Lower leg skin (tissue), 3 donors: ENCODE measurements at regions not wholly inside any gene's neighbourhood (a gene's known extent, or its start where the extent isn't known, plus 50 kb on each side); places are given as distances from the start of the nearest gene placed in this dataset.

ENCODE experiments used
- POLR2A ChIP-seq, 2 donors: fragments of 450-650 bp; IDR thresholded peaks; one replicate each; pipeline ENCODE4 v1.6.1; 2016 to 2017; ENCODE audit warnings: antibody characterized with exemption in 2 of 2, mild to moderate bottlenecking in 1 of 2, moderate library complexity in 1 of 2
- TF ChIP-seq, protein P1 (sequence below), 3 donors: fragments of 450-650 bp; IDR thresholded peaks; one replicate each; pipeline ENCODE4 v1.5.1; 2016; ENCODE audit warnings: antibody characterized with exemption in 3 of 3, mild to moderate bottlenecking in 3 of 3, moderate library complexity in 2 of 3

DNA sequence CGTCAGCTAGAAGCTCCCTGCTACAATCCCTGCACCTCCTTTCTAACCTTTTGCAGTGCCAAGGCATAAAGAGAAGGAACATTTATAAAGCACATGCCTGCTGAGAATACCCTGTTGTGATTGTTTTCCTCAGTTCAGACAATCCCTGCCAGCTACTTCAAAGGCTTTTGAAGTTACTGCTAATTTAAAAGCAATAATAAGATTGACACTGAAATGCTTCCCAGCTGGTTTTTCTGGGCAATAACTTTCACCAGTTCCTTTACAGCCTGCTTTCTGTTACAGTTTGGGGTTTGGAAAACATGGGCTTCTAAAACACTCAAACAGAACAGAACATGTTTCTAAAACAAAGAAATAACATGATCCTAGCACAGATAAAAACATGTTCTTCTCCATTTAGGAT, 232.3 kb upstream of the CPEB2 start:
- no peak for TF ChIP-seq POLR2A (IDR thresholded peaks at IDR 0.05)
- TF ChIP-seq, protein P1, sequence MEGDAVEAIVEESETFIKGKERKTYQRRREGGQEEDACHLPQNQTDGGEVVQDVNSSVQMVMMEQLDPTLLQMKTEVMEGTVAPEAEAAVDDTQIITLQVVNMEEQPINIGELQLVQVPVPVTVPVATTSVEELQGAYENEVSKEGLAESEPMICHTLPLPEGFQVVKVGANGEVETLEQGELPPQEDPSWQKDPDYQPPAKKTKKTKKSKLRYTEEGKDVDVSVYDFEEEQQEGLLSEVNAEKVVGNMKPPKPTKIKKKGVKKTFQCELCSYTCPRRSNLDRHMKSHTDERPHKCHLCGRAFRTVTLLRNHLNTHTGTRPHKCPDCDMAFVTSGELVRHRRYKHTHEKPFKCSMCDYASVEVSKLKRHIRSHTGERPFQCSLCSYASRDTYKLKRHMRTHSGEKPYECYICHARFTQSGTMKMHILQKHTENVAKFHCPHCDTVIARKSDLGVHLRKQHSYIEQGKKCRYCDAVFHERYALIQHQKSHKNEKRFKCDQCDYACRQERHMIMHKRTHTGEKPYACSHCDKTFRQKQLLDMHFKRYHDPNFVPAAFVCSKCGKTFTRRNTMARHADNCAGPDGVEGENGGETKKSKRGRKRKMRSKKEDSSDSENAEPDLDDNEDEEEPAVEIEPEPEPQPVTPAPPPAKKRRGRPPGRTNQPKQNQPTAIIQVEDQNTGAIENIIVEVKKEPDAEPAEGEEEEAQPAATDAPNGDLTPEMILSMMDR (IDR thresholded peaks at IDR 0.05) = no peak
